Esophagus squamous epithelium (tissue), 5 donors: ENCODE measurements at regions not wholly inside any gene's neighbourhood (a gene's known extent, or its start where the extent isn't known, plus 50 kb on each side); places are given as distances from the start of the nearest gene placed in this dataset.

Experiments
- DNase-seq: peaks from one replicate; lab custom pipeline; 2025; lab: John Stamatoyannopoulos, UW
- H3K27ac ChIP-seq, 4 donors: fragments of 200-600 bp; sonication (generic); one replicate each; pipeline ENCODE4 v1.5.1; 2016 to 2019; ENCODE audit warnings: mild to moderate bottlenecking in 1 of 4
- H3K27me3 ChIP-seq, 4 donors: fragments of 200-600 bp; sonication (generic); 1 replicate in 3 of 4; 2 replicates in 1 of 4; pipeline versions ENCODE4 v1.5.1 to v1.6.0; 2017 to 2021; ENCODE audit warnings: antibody characterized with exemption in 1 of 4
- H3K36me3 ChIP-seq, 3 donors: fragments of 200-600 bp; sonication (generic); one replicate each; pipeline ENCODE4 v1.5.1; 2016 to 2019
- H3K4me1 ChIP-seq, 3 donors: fragments of 200-600 bp; sonication (generic); one replicate each; pipeline ENCODE4 v1.5.1; 2017 to 2019
- H3K4me3 ChIP-seq, 4 donors: fragments of 200-600 bp; sonication (generic); 1 replicate in 3 of 4; 2 replicates in 1 of 4; pipeline ENCODE4 v1.5.1; 2016 to 2019; ENCODE audit warnings: mild to moderate bottlenecking in 2 of 4, moderate library complexity in 1 of 4
- H3K9me3 ChIP-seq, 3 donors: fragments of 200-600 bp; sonication (generic); one replicate each; pipeline ENCODE4 v1.5.1; 2016 to 2019
- POLR2A ChIP-seq, 4 donors: fragments of 450-650 bp; IDR thresholded peaks; one replicate each; pipeline ENCODE4 v1.6.1; 2017; ENCODE audit warnings: antibody characterized with exemption in 4 of 4, mild to moderate bottlenecking in 4 of 4, moderate library complexity in 3 of 4
- WGBS, 2 donors: methylation state at CpG; one replicate each; pipeline ENCODE4 v1.1.5; 2018; 5-methylcytosine and 5-hydroxymethylcytosine counted together
- intact Hi-C: fragments of 100-400 bp; cut with DNase I; formaldehyde crosslinking; loops from one replicate; pipeline ENCODE4 v1.15.0; 2022
- TF ChIP-seq, protein P1 (sequence below), 6 experiments: fragments of 450-650 bp in 4 of 6; fragments of 200-600 bp in 2 of 6; sonication (generic) in 2 of 6; IDR thresholded peaks; one replicate each; pipeline ENCODE4 v1.5.1; 2016 to 2019; ENCODE audit warnings: antibody characterized with exemption in 6 of 6, mild to moderate bottlenecking in 4 of 6, moderate library complexity in 4 of 6
- donor health status: DM: yes; HTN: yes; CAD: no.

DNA sequence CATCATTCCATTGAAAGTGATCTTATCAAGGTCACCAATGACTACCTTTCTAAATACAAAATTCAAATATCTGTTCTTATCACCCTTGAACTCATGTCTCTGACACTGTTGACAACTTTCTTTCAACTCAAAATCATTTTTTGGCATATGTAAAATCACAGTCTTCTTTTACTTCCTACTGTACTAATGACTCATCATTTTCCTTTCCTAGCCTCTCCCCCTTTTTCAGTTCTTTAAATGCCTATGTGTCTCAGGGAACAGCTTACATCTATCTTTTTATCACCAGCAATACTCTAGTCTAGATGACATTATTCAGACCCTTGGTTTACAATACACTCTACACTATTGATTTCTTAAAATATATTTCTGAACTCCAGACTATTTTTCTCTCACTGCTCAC is 2220.7 kb upstream of the RAG2 start:
- H3K4me3 ChIP-seq: no peak overlapping the region
- DNase-seq: no peak
- peaks cover 0 to 8% (median 0%) of the 10 kb centered on the region in 3 donors for H3K9me3 ChIP-seq
- no peaks in the 10 kb centered on the region for H3K36me3 ChIP-seq
- no peaks in the 10 kb centered on the region for H3K4me1 ChIP-seq
- H3K27me3 ChIP-seq: no peaks in the 10 kb centered on the region
- no peak overlapping the region for H3K27ac ChIP-seq
- TF ChIP-seq, protein P1, sequence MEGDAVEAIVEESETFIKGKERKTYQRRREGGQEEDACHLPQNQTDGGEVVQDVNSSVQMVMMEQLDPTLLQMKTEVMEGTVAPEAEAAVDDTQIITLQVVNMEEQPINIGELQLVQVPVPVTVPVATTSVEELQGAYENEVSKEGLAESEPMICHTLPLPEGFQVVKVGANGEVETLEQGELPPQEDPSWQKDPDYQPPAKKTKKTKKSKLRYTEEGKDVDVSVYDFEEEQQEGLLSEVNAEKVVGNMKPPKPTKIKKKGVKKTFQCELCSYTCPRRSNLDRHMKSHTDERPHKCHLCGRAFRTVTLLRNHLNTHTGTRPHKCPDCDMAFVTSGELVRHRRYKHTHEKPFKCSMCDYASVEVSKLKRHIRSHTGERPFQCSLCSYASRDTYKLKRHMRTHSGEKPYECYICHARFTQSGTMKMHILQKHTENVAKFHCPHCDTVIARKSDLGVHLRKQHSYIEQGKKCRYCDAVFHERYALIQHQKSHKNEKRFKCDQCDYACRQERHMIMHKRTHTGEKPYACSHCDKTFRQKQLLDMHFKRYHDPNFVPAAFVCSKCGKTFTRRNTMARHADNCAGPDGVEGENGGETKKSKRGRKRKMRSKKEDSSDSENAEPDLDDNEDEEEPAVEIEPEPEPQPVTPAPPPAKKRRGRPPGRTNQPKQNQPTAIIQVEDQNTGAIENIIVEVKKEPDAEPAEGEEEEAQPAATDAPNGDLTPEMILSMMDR (IDR thresholded peaks at IDR 0.05): no peak
- no peak for TF ChIP-seq POLR2A (IDR thresholded peaks at IDR 0.05)
- intact Hi-C loops: no loop called here

DNA sequence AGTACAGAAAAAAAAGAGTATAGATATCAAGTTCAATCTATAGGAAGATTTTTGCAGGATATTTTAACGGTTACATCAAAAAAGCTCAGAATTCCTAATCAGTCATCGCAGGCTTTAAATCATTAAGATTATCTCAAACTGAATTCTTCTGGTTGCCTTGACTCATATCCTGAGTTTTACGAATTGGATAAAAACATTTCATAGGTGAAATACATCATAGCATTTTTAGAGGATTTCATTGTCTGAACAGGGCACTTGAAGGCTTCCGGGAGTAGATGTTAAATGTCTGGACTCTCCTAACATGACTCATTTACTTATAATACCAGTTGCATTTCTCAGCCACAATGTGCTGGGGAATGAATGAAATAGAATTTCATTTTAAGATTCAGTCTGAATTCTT is 2216.6 kb upstream of the RAG2 start:
- Histone ChIP-seq H3K4me3 (no peak overlapping the region), H3K27ac (no peak overlapping the region), H3K36me3 (no peaks in the 10 kb centered on the region), H3K4me1 (no peaks in the 10 kb centered on the region), H3K9me3 (peaks cover 0 to 10% (median 0%) of the 10 kb centered on the region in 3 donors), H3K27me3 (no peaks in the 10 kb centered on the region)
- 79 to 84% methylated on average over 4 of the region's 4 CpGs for WGBS, 2 donors
- intact Hi-C loops: no loop called here
- no peak for DNase-seq
- TF ChIP-seq POLR2A (IDR thresholded peaks at IDR 0.05): no peak

GRCh38 chr11:38809521-38809920 is 2211.5 kb upstream of the RAG2 start:
- Histone ChIP-seq H3K4me1 (no peaks in the 10 kb centered on the region), H3K27me3 (no peaks in the 10 kb centered on the region), H3K9me3 (peaks cover 0 to 10% (median 0%) of the 10 kb centered on the region in 3 donors), H3K27ac (no peak overlapping the region), H3K4me3 (no peak overlapping the region), H3K36me3 (no peaks in the 10 kb centered on the region)
- intact Hi-C loops: no loop called here
- TF ChIP-seq, protein P1 (IDR thresholded peaks at IDR 0.05): no peak
- no peak for TF ChIP-seq POLR2A (IDR thresholded peaks at IDR 0.05)
- DNase-seq: no peak
- WGBS, 2 donors: 35 to 37% methylated on average over 4 of the region's 4 CpGs

- no peak for DNase-seq
- 55 to 79% methylated on average over 1 of the region's 1 CpG for WGBS, 2 donors
- no peaks in the 10 kb centered on the region for H3K36me3 ChIP-seq
- no peaks in the 10 kb centered on the region for H3K27me3 ChIP-seq
- no peaks in the 10 kb centered on the region for H3K9me3 ChIP-seq
- no peak overlapping the region for H3K27ac ChIP-seq
- H3K4me3 ChIP-seq: no peak overlapping the region
- intact Hi-C loops: no loop called here
- TF ChIP-seq, protein P1 (IDR thresholded peaks at IDR 0.05): no peak
- TF ChIP-seq POLR2A (IDR thresholded peaks at IDR 0.05): no peak
- H3K4me1 ChIP-seq: no peaks in the 10 kb centered on the region
Observed at GRCh38 chr11:38796281-38796680, 2198.2 kb upstream of the RAG2 start.

- no peak for DNase-seq
- intact Hi-C loops: no loop called here
- Histone ChIP-seq H3K4me1 (no peaks in the 10 kb centered on the region), H3K4me3 (no peak overlapping the region), H3K27me3 (no peaks in the 10 kb centered on the region), H3K9me3 (no peaks in the 10 kb centered on the region), H3K27ac (no peak overlapping the region), H3K36me3 (no peaks in the 10 kb centered on the region)
- 65 to 67% methylated on average over 2 of the region's 2 CpGs for WGBS, 2 donors
- TF ChIP-seq POLR2A (IDR thresholded peaks at IDR 0.05): no peak
- TF ChIP-seq, protein P1 (IDR thresholded peaks at IDR 0.05): no peak
Observed at GRCh38 chr11:38795027-38795426, 2197.0 kb upstream of the RAG2 start.

- Histone ChIP-seq H3K4me3 (no peak overlapping the region), H3K27me3 (no peaks in the 10 kb centered on the region), H3K36me3 (no peaks in the 10 kb centered on the region), H3K9me3 (no peaks in the 10 kb centered on the region), H3K27ac (no peak overlapping the region), H3K4me1 (no peaks in the 10 kb centered on the region)
- no peak for TF ChIP-seq POLR2A (IDR thresholded peaks at IDR 0.05)
- TF ChIP-seq, protein P1 (IDR thresholded peaks at IDR 0.05): peak in 4 of 6 experiments; percentile 22 to 58 (median 40)
- WGBS, 2 donors: 33 to 39% methylated on average over 4 of the region's 4 CpGs
- intact Hi-C loops: no loop called here
- DNase-seq: no peak
Observed at GRCh38 chr11:38791346-38791961, 2193.4 kb upstream of the RAG2 start.
